Mesenchymal stem cell (in vitro differentiated cells and primary cell): ENCODE measurements at regions not wholly inside any gene's neighbourhood (a gene's known extent, or its start where the extent isn't known, plus 50 kb on each side); places are given as distances from the start of the nearest gene placed in this dataset.
A peak's percentile ranks its signal among the peaks of the same experiment; 100 is the strongest.

ENCODE experiments used
- DNase-seq: peaks from one replicate; pipeline ENCODE4 v3.0.0-alpha.2; 2013
- H2AFZ ChIP-seq: one replicate; pipeline ENCODE4 v1.6.1; 2013; ENCODE audit warnings: low read depth, mild to moderate bottlenecking, control low read depth, inconsistent platforms, low read length, moderate library complexity
- H2AK5ac ChIP-seq: 2 replicates; pipeline ENCODE4 v1.6.1; 2013; ENCODE audit warnings: low read length, moderate library complexity, mild to moderate bottlenecking, inconsistent platforms; ENCODE audit not compliant: severe bottlenecking
- H2BK120ac ChIP-seq: one replicate; pipeline ENCODE4 v1.6.1; 2013; ENCODE audit warnings: low read depth, mild to moderate bottlenecking, inconsistent platforms, low read length, moderate library complexity
- H2BK12ac ChIP-seq, 2 experiments: one replicate each; pipeline ENCODE4 v1.6.1; 2013; ENCODE audit warnings: inconsistent platforms in 2 of 2, low read length in 2 of 2, mild to moderate bottlenecking in 2 of 2, moderate library complexity in 2 of 2, control low read depth in 1 of 2
- H2BK15ac ChIP-seq: one replicate; pipeline ENCODE4 v1.6.1; 2013; ENCODE audit warnings: mild to moderate bottlenecking, low read depth, inconsistent platforms; ENCODE audit not compliant: poor library complexity, severe bottlenecking
- H2BK5ac ChIP-seq: 2 replicates; pipeline ENCODE4 v1.6.1; 2013; ENCODE audit warnings: low read depth, mild to moderate bottlenecking, low read length, control low read depth, inconsistent platforms; ENCODE audit not compliant: poor library complexity, severe bottlenecking
- H3K14ac ChIP-seq, 2 experiments: one replicate each; pipeline ENCODE4 v1.6.1; 2013; ENCODE audit warnings: inconsistent platforms in 2 of 2, low read length in 2 of 2, control low read depth in 1 of 2, mild to moderate bottlenecking in 1 of 2, moderate library complexity in 1 of 2
- H3K18ac ChIP-seq, 2 experiments: one replicate each; pipeline ENCODE4 v1.6.1; 2013; ENCODE audit warnings: inconsistent platforms in 2 of 2, low read length in 2 of 2, control low read depth in 1 of 2, low read depth in 1 of 2, mild to moderate bottlenecking in 1 of 2
- H3K23ac ChIP-seq, 2 experiments: one replicate each; pipeline ENCODE4 v1.6.1; 2013; ENCODE audit warnings: inconsistent platforms in 2 of 2, low read length in 2 of 2, mild to moderate bottlenecking in 2 of 2, moderate library complexity in 2 of 2, control low read depth in 1 of 2
- H3K27ac ChIP-seq: 2 replicates; pipeline ENCODE4 v1.5.1; 2013; ENCODE audit warnings: mild to moderate bottlenecking, moderate library complexity, low read length, control low read depth, inconsistent platforms; ENCODE audit not compliant: poor library complexity, severe bottlenecking
- H3K27me3 ChIP-seq, 2 experiments: 2 replicates each; pipeline versions ENCODE4 v1.6.1 to v1.7.0; 2013; ENCODE audit warnings: low read length in 2 of 2, mild to moderate bottlenecking in 2 of 2, moderate library complexity in 2 of 2, control low read depth in 1 of 2, inconsistent platforms in 1 of 2; ENCODE audit not compliant: control insufficient read depth in 1 of 2, insufficient read depth in 1 of 2
- H3K36me3 ChIP-seq, 2 experiments: 2 replicates each; pipeline versions ENCODE4 v1.6.1 to v1.7.0; 2013; ENCODE audit warnings: low read length in 2 of 2, control low read depth in 1 of 2, inconsistent platforms in 1 of 2, low read depth in 1 of 2, mild to moderate bottlenecking in 1 of 2; ENCODE audit not compliant: insufficient read depth in 2 of 2, control insufficient read depth in 1 of 2
- H3K4ac ChIP-seq, 2 experiments: one replicate each; pipeline ENCODE4 v1.6.1; 2013; ENCODE audit warnings: inconsistent platforms in 2 of 2, low read length in 2 of 2, mild to moderate bottlenecking in 2 of 2, moderate library complexity in 2 of 2, control low read depth in 1 of 2, low read depth in 1 of 2
- H3K4me1 ChIP-seq: 2 replicates; pipeline ENCODE4 v1.6.1; 2013; ENCODE audit warnings: low read depth, low read length, control low read depth; ENCODE audit not compliant: control insufficient read depth, insufficient read depth
- H3K4me2 ChIP-seq: 2 replicates; pipeline ENCODE4 v1.6.1; 2013; ENCODE audit warnings: low read length, mild to moderate bottlenecking, inconsistent platforms; ENCODE audit not compliant: poor library complexity, severe bottlenecking
- H3K4me3 ChIP-seq, 2 experiments: 2 replicates each; pipeline versions ENCODE4 v1.5.1 to v1.7.0; 2013; ENCODE audit warnings: low read length in 2 of 2, mild to moderate bottlenecking in 2 of 2, control low read depth in 1 of 2, low read depth in 1 of 2; ENCODE audit not compliant: insufficient read depth in 1 of 2
- H3K79me1 ChIP-seq: replicated peaks from 2 replicates; pipeline ENCODE4 v1.6.1; 2013; ENCODE audit warnings: mild to moderate bottlenecking, control low read depth, low read length, inconsistent platforms; ENCODE audit not compliant: poor library complexity, severe bottlenecking
- H3K9ac ChIP-seq: 2 replicates; pipeline ENCODE4 v1.7.0; 2013; ENCODE audit warnings: mild to moderate bottlenecking, low read length, moderate library complexity
- H3K9me3 ChIP-seq: 2 replicates; pipeline ENCODE4 v1.7.0; 2013; ENCODE audit warnings: mild to moderate bottlenecking, low read length; ENCODE audit not compliant: control insufficient read depth
- H4K8ac ChIP-seq: one replicate; pipeline ENCODE4 v1.6.1; 2013; ENCODE audit warnings: inconsistent platforms, mild to moderate bottlenecking, low read length, moderate library complexity
- H4K91ac ChIP-seq: one replicate; pipeline ENCODE4 v1.6.1; 2013; ENCODE audit warnings: mild to moderate bottlenecking, low read length, inconsistent platforms
- whole genome bisulfite sequencing: methylation state at CpG from one replicate; pipeline ENCODE4 v1.1.7; 2013; ENCODE audit warnings: mixed read lengths; 5-methylcytosine and 5-hydroxymethylcytosine counted together

DNA sequence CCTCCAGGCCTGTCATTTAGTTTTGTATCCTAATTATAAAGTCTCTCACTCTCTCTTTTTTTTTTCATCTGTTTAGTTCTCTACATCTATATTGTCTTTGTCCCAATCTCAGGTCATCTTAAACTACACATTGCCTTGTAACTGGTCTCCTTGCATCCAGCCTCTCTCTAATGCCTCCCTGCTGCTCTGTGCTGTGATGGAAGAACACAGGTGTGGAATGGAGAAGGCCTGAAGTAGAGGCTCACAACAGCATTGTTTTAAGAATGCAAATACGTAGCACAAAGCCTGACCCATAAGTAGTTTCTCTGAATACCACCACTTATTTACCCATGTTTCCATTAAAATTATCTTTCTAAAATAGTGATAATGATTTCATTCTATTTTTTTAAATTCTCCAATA is 108.8 kb upstream of the FRY start:
- H3K79me1 ChIP-seq: no peaks in the 10 kb centered on the region
- H3K27ac ChIP-seq: no peak overlapping the region
- no peak overlapping the region for H3K4me2 ChIP-seq
- H4K91ac ChIP-seq: no peak overlapping the region
- H2AFZ ChIP-seq: no peak overlapping the region
- H3K18ac ChIP-seq: no peak overlapping the region
- H3K23ac ChIP-seq: no peak overlapping the region
- H2BK5ac ChIP-seq: no peak overlapping the region
- H2BK12ac ChIP-seq: no peak overlapping the region
- no peak overlapping the region for H3K4ac ChIP-seq
- H3K14ac ChIP-seq: no peak overlapping the region
- H2BK15ac ChIP-seq: no peak overlapping the region
- H4K8ac ChIP-seq: no peak overlapping the region
- H3K9ac ChIP-seq: no peak overlapping the region
- H3K4me3 ChIP-seq: no peak overlapping the region
- no peak overlapping the region for H2AK5ac ChIP-seq
- H2BK120ac ChIP-seq: no peak overlapping the region
- no peaks in the 10 kb centered on the region for H3K9me3 ChIP-seq
- 100% methylated on average over 1 of the region's 1 CpG for WGBS
- H3K4me1 ChIP-seq: no peaks in the 10 kb centered on the region
- no peaks in the 10 kb centered on the region for H3K27me3 ChIP-seq
- DNase-seq: no peak
- H3K36me3 ChIP-seq: no peaks in the 10 kb centered on the region

DNA sequence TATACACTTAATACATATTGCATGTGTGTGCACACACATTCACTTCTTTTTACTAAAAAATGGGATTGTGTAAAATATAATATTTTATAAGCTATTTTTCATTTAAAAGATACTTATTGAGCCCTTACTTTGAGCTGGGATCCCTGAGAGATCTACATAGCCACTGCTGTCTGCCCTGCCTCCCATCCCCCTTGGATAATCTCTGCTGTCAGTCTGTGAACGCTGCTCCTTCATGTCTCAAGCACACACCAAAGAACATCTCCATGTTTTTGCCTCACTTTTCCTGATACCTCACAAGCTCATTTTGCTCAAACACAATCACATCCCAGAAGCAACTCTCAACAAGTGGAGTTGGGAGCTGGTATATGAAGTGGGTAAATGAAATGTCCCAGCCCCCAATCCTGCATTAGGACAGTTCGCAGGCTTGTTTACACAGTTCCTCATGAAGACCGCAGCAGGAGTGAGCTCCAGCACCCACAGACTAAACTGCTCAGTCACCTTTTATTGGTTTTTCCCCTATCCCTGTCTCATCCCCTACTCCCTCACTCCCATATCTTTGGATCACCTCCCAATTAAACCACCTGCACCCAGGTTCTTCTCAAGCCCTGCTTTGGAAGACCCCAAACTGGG is 108.3 kb upstream of the FRY start:
- Histone ChIP-seq H2AFZ (no peak overlapping the region), H3K9me3 (no peaks in the 10 kb centered on the region), H3K14ac (no peak overlapping the region), H3K79me1 (no peaks in the 10 kb centered on the region), H2AK5ac (no peak overlapping the region), H3K18ac (peak overlapping the region in 1 of 2 experiments; percentile 43), H4K91ac (peak overlapping the region; percentile 18), H3K23ac (no peak overlapping the region), H3K4ac (peak overlapping the region in 1 of 2 experiments; percentile 13), H2BK120ac (no peak overlapping the region), H3K4me3 (no peak overlapping the region), H3K4me2 (no peak overlapping the region), H2BK12ac (no peak overlapping the region), H3K27me3 (no peaks in the 10 kb centered on the region), H2BK5ac (no peak overlapping the region), H3K36me3 (no peaks in the 10 kb centered on the region), H4K8ac (peak overlapping the region; percentile 23), H3K9ac (no peak overlapping the region), H2BK15ac (no peak overlapping the region), H3K27ac (no peak overlapping the region), H3K4me1 (no peaks in the 10 kb centered on the region)
- WGBS: 54% methylated on average over 3 of the region's 3 CpGs
- no peak for DNase-seq

- no peak overlapping the region for H2BK15ac ChIP-seq
- H4K8ac ChIP-seq: no peak overlapping the region
- no peak overlapping the region for H2AFZ ChIP-seq
- no peak overlapping the region for H3K9ac ChIP-seq
- no peak overlapping the region for H2AK5ac ChIP-seq
- no peak overlapping the region for H2BK120ac ChIP-seq
- H3K14ac ChIP-seq: no peak overlapping the region
- H3K36me3 ChIP-seq: no peaks in the 10 kb centered on the region
- H2BK12ac ChIP-seq: no peak overlapping the region
- H3K23ac ChIP-seq: no peak overlapping the region
- H3K4me3 ChIP-seq: no peak overlapping the region
- H3K79me1 ChIP-seq: no peaks in the 10 kb centered on the region
- H3K18ac ChIP-seq: no peak overlapping the region
- H3K9me3 ChIP-seq: no peaks in the 10 kb centered on the region
- H3K27ac ChIP-seq: no peak overlapping the region
- H3K4me2 ChIP-seq: no peak overlapping the region
- no peaks in the 10 kb centered on the region for H3K4me1 ChIP-seq
- no peaks in the 10 kb centered on the region for H3K27me3 ChIP-seq
- DNase-seq: no peak
- no peak overlapping the region for H3K4ac ChIP-seq
- H4K91ac ChIP-seq: no peak overlapping the region
- no peak overlapping the region for H2BK5ac ChIP-seq
- WGBS: 100% methylated on average over 2 of the region's 2 CpGs
Observed at GRCh38 chr13:31925079-31925478, 106.5 kb upstream of the FRY start.

- WGBS: 78% methylated on average over 4 of the region's 5 CpGs
Observed at GRCh38 chr13:31927219-31927653, 104.3 kb upstream of the FRY start.

More at GRCh38 chr13:31927219-31927653, 104.3 kb upstream of the FRY start:
- H3K23ac ChIP-seq: no peak overlapping the region
- H3K79me1 ChIP-seq: no peaks in the 10 kb centered on the region
- no peak overlapping the region for H4K91ac ChIP-seq
- no peaks in the 10 kb centered on the region for H3K9me3 ChIP-seq
- no peak overlapping the region for H2AFZ ChIP-seq
- H2AK5ac ChIP-seq: no peak overlapping the region
- H3K27me3 ChIP-seq: no peaks in the 10 kb centered on the region
- no peak overlapping the region for H3K4me3 ChIP-seq
- no peak overlapping the region for H2BK5ac ChIP-seq
- no peak overlapping the region for H3K9ac ChIP-seq
- H4K8ac ChIP-seq: no peak overlapping the region
- no peak overlapping the region for H2BK15ac ChIP-seq
- peak overlapping the region; percentile 54 to 98 for H2BK12ac ChIP-seq
- peak overlapping the region in 1 of 2 experiments; percentile 84 for H3K18ac ChIP-seq
- no peak for DNase-seq
- no peak overlapping the region for H2BK120ac ChIP-seq
- H3K27ac ChIP-seq: no peak overlapping the region
- H3K36me3 ChIP-seq: no peaks in the 10 kb centered on the region
- peak overlapping the region in 1 of 2 experiments; percentile 40 for H3K4ac ChIP-seq
- H3K4me1 ChIP-seq: peaks cover 3% of the 10 kb centered on the region
- no peak overlapping the region for H3K14ac ChIP-seq
- no peak overlapping the region for H3K4me2 ChIP-seq
